Astrocyte of the cerebellum (primary cell): ENCODE measurements at regions not wholly inside any gene's neighbourhood (a gene's known extent, or its start where the extent isn't known, plus 50 kb on each side); places are given as distances from the start of the nearest gene placed in this dataset.

Source experiments
- DNase-seq: peaks from one replicate; pipeline ENCODE4 v3.0.0-alpha.2; 2011; ENCODE audit warnings: low read depth
- H3K4me3 ChIP-seq: 2 replicates; pipeline ENCODE4 v1.5.1; 2011; ENCODE audit warnings: mild to moderate bottlenecking, low read depth, low read length, moderate library complexity
- in situ Hi-C: cut with HindIII; loops from 2 replicates; pipeline ENCODE4 v1.10.0; 2017; ENCODE audit warnings: low sequenced_read_pairs
- TF ChIP-seq, protein P1 (sequence below): IDR thresholded peaks from 2 replicates; pipeline ENCODE4 v1.5.1; 2012; ENCODE audit warnings: low read length, low read depth, moderate library complexity, mild to moderate bottlenecking; ENCODE audit errors: missing control alignments

- in situ Hi-C loops, result no loop called here
- peak; percentile 33 for DNase-seq
- TF ChIP-seq, protein P1, sequence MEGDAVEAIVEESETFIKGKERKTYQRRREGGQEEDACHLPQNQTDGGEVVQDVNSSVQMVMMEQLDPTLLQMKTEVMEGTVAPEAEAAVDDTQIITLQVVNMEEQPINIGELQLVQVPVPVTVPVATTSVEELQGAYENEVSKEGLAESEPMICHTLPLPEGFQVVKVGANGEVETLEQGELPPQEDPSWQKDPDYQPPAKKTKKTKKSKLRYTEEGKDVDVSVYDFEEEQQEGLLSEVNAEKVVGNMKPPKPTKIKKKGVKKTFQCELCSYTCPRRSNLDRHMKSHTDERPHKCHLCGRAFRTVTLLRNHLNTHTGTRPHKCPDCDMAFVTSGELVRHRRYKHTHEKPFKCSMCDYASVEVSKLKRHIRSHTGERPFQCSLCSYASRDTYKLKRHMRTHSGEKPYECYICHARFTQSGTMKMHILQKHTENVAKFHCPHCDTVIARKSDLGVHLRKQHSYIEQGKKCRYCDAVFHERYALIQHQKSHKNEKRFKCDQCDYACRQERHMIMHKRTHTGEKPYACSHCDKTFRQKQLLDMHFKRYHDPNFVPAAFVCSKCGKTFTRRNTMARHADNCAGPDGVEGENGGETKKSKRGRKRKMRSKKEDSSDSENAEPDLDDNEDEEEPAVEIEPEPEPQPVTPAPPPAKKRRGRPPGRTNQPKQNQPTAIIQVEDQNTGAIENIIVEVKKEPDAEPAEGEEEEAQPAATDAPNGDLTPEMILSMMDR, result peak; percentile 69
- H3K4me3 ChIP-seq, result no peak overlapping the region
Observed at GRCh38 chr15:25508369-25509002, 69.7 kb upstream of the UBE3A start.

DNA sequence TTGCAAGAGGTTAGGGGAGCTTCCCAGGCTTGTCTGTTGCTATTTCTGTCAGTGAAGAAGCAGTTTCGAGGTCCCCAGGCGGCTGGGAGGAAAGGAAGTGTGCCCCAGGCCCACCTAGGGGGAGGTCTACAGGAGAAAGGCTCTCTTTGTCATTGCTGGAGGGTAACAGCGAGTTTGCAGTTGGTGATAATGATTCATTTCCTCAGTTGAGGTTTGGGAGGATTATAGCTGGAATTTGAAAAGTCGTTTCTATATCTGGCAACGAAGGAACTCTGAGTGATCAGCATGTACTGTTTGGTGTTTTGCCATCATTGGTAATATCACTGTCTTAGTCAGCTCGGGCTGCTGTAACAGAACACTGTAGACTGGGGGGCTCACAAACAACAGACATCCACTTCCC, 65.5 kb upstream of the UBE3A start:
- DNase-seq, result peak; percentile 43
- TF ChIP-seq, protein P1, result no peak
- H3K4me3 ChIP-seq, result no peak overlapping the region
- in situ Hi-C loops, result no loop called here

DNA sequence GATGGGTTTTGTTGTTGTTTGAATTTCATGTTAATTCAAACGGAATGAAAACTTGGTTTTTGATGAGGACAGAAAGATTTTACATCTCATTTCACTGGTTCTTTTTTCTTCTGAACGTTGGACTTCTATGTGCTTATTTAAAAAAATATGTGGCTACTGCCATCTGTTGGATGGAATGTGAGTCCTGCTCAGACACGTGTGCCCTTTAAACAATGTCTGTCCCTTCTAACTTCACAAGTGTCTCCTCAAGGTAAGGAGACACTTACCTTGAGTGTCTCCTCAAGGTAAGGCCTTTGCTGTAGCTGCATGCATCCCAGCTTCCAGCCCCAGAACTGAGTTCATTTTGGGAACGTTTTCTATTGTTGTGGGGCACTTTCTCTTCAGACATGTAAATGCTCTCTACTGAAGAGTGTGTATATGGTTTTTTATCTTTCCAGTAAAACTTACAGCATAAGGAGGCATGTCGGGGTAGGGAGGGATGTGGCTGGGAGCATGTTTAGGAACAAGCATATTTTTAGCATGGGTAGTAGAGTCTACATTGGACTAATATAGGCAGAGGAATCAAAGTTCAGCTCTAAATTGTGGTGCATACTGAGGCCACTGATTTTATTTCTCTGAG, 63.1 kb upstream of the UBE3A start:
- DNase-seq, result peak; percentile 11
- TF ChIP-seq, protein P1, result peak; percentile 34
- in situ Hi-C loops, result no loop called here
- H3K4me3 ChIP-seq, result no peak overlapping the region

GRCh38 chr15:25498835-25499234, 60.0 kb upstream of the UBE3A start:
- DNase-seq, result no peak

DNA sequence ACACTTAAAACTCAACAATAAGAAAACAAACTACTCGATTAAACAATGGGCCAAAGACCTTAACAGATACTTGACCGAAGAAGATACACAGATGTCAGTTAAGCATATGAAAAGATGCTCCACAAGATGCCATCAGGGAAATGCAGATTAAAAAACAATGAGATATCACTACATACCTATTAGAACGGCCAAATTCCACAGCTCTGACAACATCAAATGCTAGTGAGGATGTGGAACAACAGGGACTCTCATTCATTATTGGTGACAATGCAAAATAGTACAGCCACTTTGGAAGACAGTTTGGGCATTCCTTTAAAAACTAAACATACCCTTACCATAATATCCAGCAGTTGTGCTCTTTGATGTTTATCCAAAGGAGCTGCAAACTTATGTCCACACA, 59.1 kb upstream of the UBE3A start:
- H3K4me3 ChIP-seq, result no peak overlapping the region
- in situ Hi-C loops, result no loop called here
- DNase-seq, result no peak
- TF ChIP-seq, protein P1, result no peak

More at GRCh38 chr15:25498835-25499234, 60.0 kb upstream of the UBE3A start:
- no peak overlapping the region for H3K4me3 ChIP-seq
- in situ Hi-C loops, result no loop called here
- TF ChIP-seq, protein P1, result no peak

GRCh38 chr15:25493823-25494526, 55.2 kb upstream of the UBE3A start:
- DNase-seq, result no peak
- TF ChIP-seq, protein P1, result no peak
- in situ Hi-C loops, result no loop called here

More at GRCh38 chr15:25493823-25494526, 55.2 kb upstream of the UBE3A start:
- no peak overlapping the region for H3K4me3 ChIP-seq
